SK-N-SH (cell line): ENCODE measurements at regions not wholly inside any gene's neighbourhood (a gene's known extent, or its start where the extent isn't known, plus 50 kb on each side); places are given as distances from the start of the nearest gene placed in this dataset.
A peak's percentile ranks its signal among the peaks of the same experiment; 100 is the strongest.
"Not testable (repeated sequence)": the region's sequence is repeated elsewhere in the genome, so short reads cannot be mapped to it uniquely, and the experiment has no call there.

ENCODE experiments used
- CTCF ChIA-PET: fragments of 300-600, 350-600 bp; formaldehyde crosslinking; extraction: SDS; loops from one replicate; lab custom pipeline; 2021; lab: Yijun Ruan, JAX
- POLR2A ChIA-PET: fragments of 350-600 bp; sonication (Branson Sonifier 250); formaldehyde crosslinking; extraction: SDS; loops from one replicate; lab custom pipeline; 2020; ENCODE audit warnings: antibody characterized with exemption, inconsistent platforms; lab: Yijun Ruan, JAX
- DNase-seq: peaks from one replicate; pipeline ENCODE4 v3.0.0; 2012
- H2AFZ ChIP-seq: fragments of 200-600 bp; sonication (generic); 2 replicates; pipeline ENCODE4 v1.8.1; 2016; ENCODE audit warnings: antibody characterized with exemption, mild to moderate bottlenecking, low read depth
- H3F3A ChIP-seq: fragments of 200-600 bp; sonication (generic); replicated peaks from 2 replicates; pipeline ENCODE3; 2016; ENCODE audit warnings: antibody characterized with exemption, mild to moderate bottlenecking; ENCODE audit not compliant: insufficient read depth
- H3K27ac ChIP-seq, 2 experiments: fragments of 200-500 bp in 1 of 2; fragments of 200-600 bp in 1 of 2; sonication (Bioruptor generic) in 1 of 2; sonication (generic), shearing (Covaris generic) in 1 of 2; 2 replicates each; pipeline versions ENCODE4 v1.5.1 to v1.6.1; 2014 to 2016; ENCODE audit warnings: low read depth in 2 of 2, inconsistent platforms in 1 of 2, low read length in 1 of 2, mild to moderate bottlenecking in 1 of 2, mixed read lengths in 1 of 2
- H3K27me3 ChIP-seq: fragments of 200-600 bp; sonication (generic), shearing (Covaris generic); 2 replicates; pipeline ENCODE4 v1.6.1; 2016; ENCODE audit warnings: mixed run types; ENCODE audit not compliant: insufficient read depth
- H3K36me3 ChIP-seq, 2 experiments: fragments of 200-500 bp in 1 of 2; fragments of 200-600 bp in 1 of 2; sonication (Bioruptor generic) in 1 of 2; sonication (generic) in 1 of 2; replicated peaks in 1 of 2; 2 replicates each; pipeline versions ENCODE3 to v1.5.1; 2014 to 2016; ENCODE audit warnings: low read length in 1 of 2, mild to moderate bottlenecking in 1 of 2; ENCODE audit not compliant: insufficient read depth in 2 of 2, control insufficient read depth in 1 of 2
- H3K4me1 ChIP-seq, 2 experiments: fragments of 200-500 bp in 1 of 2; fragments of 200-600 bp in 1 of 2; sonication (Bioruptor generic) in 1 of 2; sonication (generic), shearing (Covaris generic) in 1 of 2; 2 replicates each; pipeline versions ENCODE4 v1.5.1 to v1.6.1; 2014 to 2016; ENCODE audit warnings: low read depth in 1 of 2, low read length in 1 of 2, mixed run types in 1 of 2; ENCODE audit not compliant: insufficient read depth in 2 of 2, control insufficient read depth in 1 of 2
- H3K4me2 ChIP-seq: fragments of 200-600 bp; sonication (generic), shearing (Covaris generic); 2 replicates; pipeline ENCODE4 v1.6.1; 2017; ENCODE audit warnings: mixed run types
- H3K4me3 ChIP-seq, 2 experiments: fragments of 200-500 bp in 1 of 2; fragments of 200-600 bp in 1 of 2; sonication (Bioruptor generic) in 1 of 2; sonication (generic), shearing (Covaris generic) in 1 of 2; 2 replicates each; pipeline versions ENCODE4 v1.5.1 to v1.8.1; 2014 to 2016; ENCODE audit warnings: low read depth in 2 of 2, inconsistent platforms in 1 of 2, low read length in 1 of 2, mild to moderate bottlenecking in 1 of 2, mixed read lengths in 1 of 2, moderate library complexity in 1 of 2
- H3K79me2 ChIP-seq: fragments of 200-600 bp; sonication (generic); 2 replicates; pipeline ENCODE4 v1.8.1; 2017; ENCODE audit warnings: mild to moderate bottlenecking; ENCODE audit not compliant: insufficient read depth
- H3K9ac ChIP-seq: fragments of 200-600 bp; sonication (generic); 2 replicates; pipeline ENCODE4 v1.6.1; 2017; ENCODE audit warnings: mixed run types
- H3K9me2 ChIP-seq: fragments of 200-600 bp; sonication (generic); 2 replicates; pipeline ENCODE4 v1.6.1; 2017; ENCODE audit warnings: mixed run types
- H3K9me3 ChIP-seq: fragments of 200-600 bp; sonication (generic); 2 replicates; pipeline ENCODE4 v1.6.1; 2017; ENCODE audit warnings: mixed run types, mild to moderate bottlenecking, moderate library complexity
- H4K20me1 ChIP-seq: fragments of 200-600 bp; sonication (generic); 2 replicates; pipeline ENCODE4 v1.6.1; 2017; ENCODE audit warnings: mild to moderate bottlenecking, mixed run types; ENCODE audit not compliant: insufficient read depth
- CHD2 ChIP-seq: fragments of 150-350 bp; IDR thresholded peaks from 2 replicates; pipeline ENCODE4 v1.6.1; 2018; ENCODE audit warnings: low read length; ENCODE audit not compliant: partially characterized antibody
- EP300 ChIP-seq, 2 experiments: IDR thresholded peaks; 2 replicates each; pipeline versions ENCODE4 v1.4.0 to v1.6.1; 2012; ENCODE audit warnings: borderline replicate concordance in 1 of 2, low read depth in 1 of 2, low read length in 1 of 2
- EZH2phosphoT487 ChIP-seq: fragments of 200-600 bp; sonication (generic); IDR thresholded peaks from 2 replicates; pipeline ENCODE4 v1.6.1; 2017; ENCODE audit warnings: low read depth, mixed run types, mild to moderate bottlenecking, antibody characterized with exemption, moderate library complexity, borderline replicate concordance
- FOSL2 ChIP-seq: IDR thresholded peaks from 2 replicates; pipeline ENCODE4 v1.4.0; 2012; ENCODE audit warnings: low read depth, mild to moderate bottlenecking, moderate library complexity, borderline replicate concordance
- FOXJ3 ChIP-seq: sonication (generic); formaldehyde crosslinking; IDR thresholded peaks from 2 replicates; pipeline ENCODE4 v1.5.1; 2020; ENCODE audit warnings: mild to moderate bottlenecking, missing genetic modification reagents
- GABPA ChIP-seq: IDR thresholded peaks from 2 replicates; pipeline ENCODE4 v1.4.0; 2012; ENCODE audit warnings: low read depth, mild to moderate bottlenecking
- GATA2 ChIP-seq: sonication (generic); formaldehyde crosslinking; IDR thresholded peaks from 2 replicates; pipeline ENCODE4 v1.5.0; 2020; ENCODE audit warnings: mild to moderate bottlenecking, missing genetic modification reagents
- MXI1 ChIP-seq: IDR thresholded peaks from 2 replicates; pipeline ENCODE4 v1.6.1; 2012; ENCODE audit warnings: mild to moderate bottlenecking, low read depth, low read length, improper control_type of control experiment
- RAD21 ChIP-seq: IDR thresholded peaks from 2 replicates; pipeline ENCODE4 v1.6.1; 2012; ENCODE audit warnings: mild to moderate bottlenecking, low read length
- RCOR1 ChIP-seq: fragments of 150-350 bp; IDR thresholded peaks from 2 replicates; pipeline ENCODE4 v1.6.1; 2017; ENCODE audit warnings: antibody characterized with exemption, low read length
- RFX5 ChIP-seq: IDR thresholded peaks from 2 replicates; pipeline ENCODE4 v1.6.1; 2012; ENCODE audit warnings: mild to moderate bottlenecking, improper control_type of control experiment, low read length
- SMC3 ChIP-seq: IDR thresholded peaks from 2 replicates; pipeline ENCODE4 v1.6.1; 2012; ENCODE audit warnings: low read depth, low read length, improper control_type of control experiment
- TAF1 ChIP-seq: IDR thresholded peaks from 2 replicates; pipeline ENCODE4 v1.6.1; 2012; ENCODE audit warnings: low read depth, mild to moderate bottlenecking, low read length, moderate library complexity, borderline replicate concordance
- TEAD4 ChIP-seq: IDR thresholded peaks from 2 replicates; pipeline ENCODE4 v1.4.0; 2012; ENCODE audit warnings: mild to moderate bottlenecking, borderline replicate concordance; ENCODE audit not compliant: insufficient read depth
- YY1 ChIP-seq: IDR thresholded peaks from 2 replicates; pipeline ENCODE4 v1.4.0; 2012; ENCODE audit warnings: low read depth, mild to moderate bottlenecking
- WGBS: methylation state at CpG from one replicate; pipeline ENCODE4 v1.1.6; 2017; ENCODE audit warnings: low lambda C conversion rate; 5-methylcytosine and 5-hydroxymethylcytosine counted together
- TF ChIP-seq, protein P1 (sequence below): IDR thresholded peaks from 2 replicates; pipeline ENCODE4; 2012

- H4K20me1 ChIP-seq = no peaks in the 10 kb centered on the region
- H3K79me2 ChIP-seq = no peaks in the 10 kb centered on the region
- no peaks in the 10 kb centered on the region for H3K9me3 ChIP-seq
- no peaks in the 10 kb centered on the region for H3K4me1 ChIP-seq
- WGBS = 18% methylated on average over 4 of the region's 4 CpGs
- H3K4me2 ChIP-seq = no peak overlapping the region
- no peaks in the 10 kb centered on the region for H3K9me2 ChIP-seq
- H3K9ac ChIP-seq = no peak overlapping the region
- CTCF ChIA-PET = interaction anchor here (1.2 to 2.6 kb wide), 3 partner anchors 12 to 47 kb away, joined by 3 to 13 read pairs (median 4); no protein-coding TSS in a partner anchor
- H3K27ac ChIP-seq = no peak overlapping the region
- no peaks in the 10 kb centered on the region for H3K27me3 ChIP-seq
- TF ChIP-seq EZH2phosphoT487 (no peak), TEAD4 (no peak), FOSL2 (no peak), TAF1 (no peak), EP300 (IDR thresholded peaks at IDR 0.05; ENCODE audit: borderline replicate concordance in 1 of 2, low read depth in 1 of 2, low read length in 1 of 2) (no peak), GABPA (no peak), RCOR1 (no peak), YY1 (no peak), CHD2 (no peak), GATA2 (no peak), RFX5 (no peak), MXI1 (no peak), SMC3 (no peak), FOXJ3 (CRISPR knock-in tag) (no peak)
- TF ChIP-seq, protein P1, sequence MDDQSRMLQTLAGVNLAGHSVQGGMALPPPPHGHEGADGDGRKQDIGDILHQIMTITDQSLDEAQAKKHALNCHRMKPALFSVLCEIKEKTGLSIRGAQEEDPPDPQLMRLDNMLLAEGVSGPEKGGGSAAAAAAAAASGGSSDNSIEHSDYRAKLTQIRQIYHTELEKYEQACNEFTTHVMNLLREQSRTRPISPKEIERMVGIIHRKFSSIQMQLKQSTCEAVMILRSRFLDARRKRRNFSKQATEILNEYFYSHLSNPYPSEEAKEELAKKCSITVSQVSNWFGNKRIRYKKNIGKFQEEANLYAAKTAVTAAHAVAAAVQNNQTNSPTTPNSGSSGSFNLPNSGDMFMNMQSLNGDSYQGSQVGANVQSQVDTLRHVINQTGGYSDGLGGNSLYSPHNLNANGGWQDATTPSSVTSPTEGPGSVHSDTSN = no peak
- H3F3A ChIP-seq = no peaks in the 10 kb centered on the region
- no peak for DNase-seq
- POLR2A ChIA-PET = no interaction called here
- 0 out of 2 replicates have a peak overlapping the region, but pooled peaks have one; percentile 22 for H2AFZ ChIP-seq
- H3K4me3 ChIP-seq = no peak overlapping the region
- no peaks in the 10 kb centered on the region for H3K36me3 ChIP-seq
Measured at GRCh38 chr20:54727490-54727889, 252.1 kb downstream of the DOK5 start.

GRCh38 chr20:54726687-54727300 lies 251.4 kb downstream of the DOK5 start:
- 11% methylated on average over 6 of the region's 6 CpGs for WGBS

DNA sequence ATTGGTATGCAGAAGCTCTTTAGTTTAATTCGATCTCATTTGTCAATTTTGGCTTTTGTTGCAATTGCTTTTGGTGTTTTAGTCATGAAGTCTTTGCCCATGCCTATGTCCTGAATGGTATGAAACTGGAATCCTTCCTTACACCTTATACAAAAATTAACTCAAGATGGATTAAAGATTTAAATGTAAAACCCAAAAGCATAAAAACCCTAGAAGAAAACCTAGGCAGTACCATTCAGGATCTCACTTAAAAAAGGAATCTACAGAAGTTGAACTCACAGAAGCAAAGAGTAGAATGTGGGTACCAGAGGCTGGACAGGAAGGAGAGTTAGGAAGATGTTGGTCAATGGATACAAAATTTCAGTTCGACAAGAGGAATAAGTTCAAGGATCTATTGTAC lies 249.9 kb downstream of the DOK5 start:
- H3K9ac ChIP-seq, H2AFZ ChIP-seq, CTCF ChIA-PET, H4K20me1 ChIP-seq, H3K4me3 ChIP-seq, H3K9me3 ChIP-seq, H3K4me2 ChIP-seq, H3K79me2 ChIP-seq, H3K9me2 ChIP-seq, POLR2A ChIA-PET, H3K36me3 ChIP-seq, H3K27me3 ChIP-seq, H3F3A ChIP-seq, H3K27ac ChIP-seq, DNase-seq, H3K4me1 ChIP-seq: not testable (repeated sequence)
- 12% methylated on average over 2 of the region's 2 CpGs for WGBS

More at GRCh38 chr20:54726687-54727300, 251.4 kb downstream of the DOK5 start:
- Histone ChIP-seq H3K79me2 (no peaks in the 10 kb centered on the region), H3K9me3 (no peaks in the 10 kb centered on the region), H3K4me2 (no peak overlapping the region), H3K9ac (no peak overlapping the region), H3F3A (no peaks in the 10 kb centered on the region), H3K4me3 (no peak overlapping the region), H3K36me3 (no peaks in the 10 kb centered on the region), H4K20me1 (no peaks in the 10 kb centered on the region), H3K4me1 (no peaks in the 10 kb centered on the region), H3K27ac (no peak overlapping the region), H2AFZ (no peak overlapping the region), H3K27me3 (no peaks in the 10 kb centered on the region), H3K9me2 (no peaks in the 10 kb centered on the region)
- CTCF ChIA-PET = interaction anchor here (1.2 to 2.6 kb wide), 3 partner anchors 11 to 46 kb away, joined by 3 to 13 read pairs (median 4); no protein-coding TSS in a partner anchor
- no peak for DNase-seq
- TF ChIP-seq RCOR1 = no peak
- TF ChIP-seq RAD21 = peak; percentile 24; the same call in 1 of the 2 replicates
- POLR2A ChIA-PET = no interaction called here
